ENCODE measurements at regions not wholly inside any gene's neighbourhood (a gene's known extent, or its start where the extent isn't known, plus 50 kb on each side); places are given as distances from the start of the nearest gene placed in this dataset.
A peak's percentile ranks its signal among the peaks of the same experiment; 100 is the strongest.

DNA sequence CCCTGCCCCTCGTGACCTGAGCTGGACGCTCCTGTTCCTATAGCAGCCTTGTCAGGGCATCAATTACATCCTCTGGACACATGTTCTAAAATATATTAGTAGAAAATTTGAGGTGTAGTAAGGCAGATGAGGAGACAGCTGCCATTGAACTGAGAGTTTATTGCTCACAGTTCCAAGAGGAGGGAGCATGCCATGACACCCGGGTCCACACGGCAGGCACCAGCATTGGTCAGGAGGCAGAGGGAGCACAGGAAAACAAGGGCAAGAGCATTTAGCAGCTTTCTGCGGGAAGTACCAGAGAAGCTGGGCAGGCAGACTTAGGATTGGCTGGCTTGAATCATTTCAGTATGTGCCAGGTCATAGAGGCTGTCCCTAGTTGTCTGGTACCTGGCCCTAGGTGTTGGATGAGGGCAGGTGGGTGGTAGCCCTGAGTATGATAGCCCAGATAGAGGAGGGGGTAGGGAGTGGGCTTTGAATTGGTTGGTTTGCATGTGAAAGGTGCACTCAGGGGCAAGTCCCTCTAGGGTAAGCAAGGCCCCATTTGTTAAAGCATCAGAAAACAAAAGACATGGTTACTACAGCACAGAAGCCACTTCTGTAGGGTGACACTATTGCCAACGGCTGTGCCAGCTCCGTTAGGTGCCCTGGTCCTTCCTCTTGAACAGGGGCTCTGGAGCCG is 223.6 kb upstream of the RAB4A start:
- no peaks in the 10 kb centered on the region for H3K36me3 ChIP-seq
- TF ChIP-seq, protein P1, sequence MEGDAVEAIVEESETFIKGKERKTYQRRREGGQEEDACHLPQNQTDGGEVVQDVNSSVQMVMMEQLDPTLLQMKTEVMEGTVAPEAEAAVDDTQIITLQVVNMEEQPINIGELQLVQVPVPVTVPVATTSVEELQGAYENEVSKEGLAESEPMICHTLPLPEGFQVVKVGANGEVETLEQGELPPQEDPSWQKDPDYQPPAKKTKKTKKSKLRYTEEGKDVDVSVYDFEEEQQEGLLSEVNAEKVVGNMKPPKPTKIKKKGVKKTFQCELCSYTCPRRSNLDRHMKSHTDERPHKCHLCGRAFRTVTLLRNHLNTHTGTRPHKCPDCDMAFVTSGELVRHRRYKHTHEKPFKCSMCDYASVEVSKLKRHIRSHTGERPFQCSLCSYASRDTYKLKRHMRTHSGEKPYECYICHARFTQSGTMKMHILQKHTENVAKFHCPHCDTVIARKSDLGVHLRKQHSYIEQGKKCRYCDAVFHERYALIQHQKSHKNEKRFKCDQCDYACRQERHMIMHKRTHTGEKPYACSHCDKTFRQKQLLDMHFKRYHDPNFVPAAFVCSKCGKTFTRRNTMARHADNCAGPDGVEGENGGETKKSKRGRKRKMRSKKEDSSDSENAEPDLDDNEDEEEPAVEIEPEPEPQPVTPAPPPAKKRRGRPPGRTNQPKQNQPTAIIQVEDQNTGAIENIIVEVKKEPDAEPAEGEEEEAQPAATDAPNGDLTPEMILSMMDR (IDR thresholded peaks at IDR 0.05) = no peak
- no peak for TF ChIP-seq POLR2A (IDR thresholded peaks at IDR 0.05)
- WGBS, 2 donors = 96% methylated on average over 8 of the region's 8 CpGs
- no peak overlapping the region for H3K4me3 ChIP-seq (replicated peaks in 1 of 3)
- H3K9me3 ChIP-seq = no peaks in the 10 kb centered on the region
- intact Hi-C loops (cut with DNase I) = no loop called here
- DNase-seq = no peak
- H3K27ac ChIP-seq = no peak overlapping the region
- H3K4me1 ChIP-seq = no peaks in the 10 kb centered on the region
- H3K27me3 ChIP-seq = no peaks in the 10 kb centered on the region

DNA sequence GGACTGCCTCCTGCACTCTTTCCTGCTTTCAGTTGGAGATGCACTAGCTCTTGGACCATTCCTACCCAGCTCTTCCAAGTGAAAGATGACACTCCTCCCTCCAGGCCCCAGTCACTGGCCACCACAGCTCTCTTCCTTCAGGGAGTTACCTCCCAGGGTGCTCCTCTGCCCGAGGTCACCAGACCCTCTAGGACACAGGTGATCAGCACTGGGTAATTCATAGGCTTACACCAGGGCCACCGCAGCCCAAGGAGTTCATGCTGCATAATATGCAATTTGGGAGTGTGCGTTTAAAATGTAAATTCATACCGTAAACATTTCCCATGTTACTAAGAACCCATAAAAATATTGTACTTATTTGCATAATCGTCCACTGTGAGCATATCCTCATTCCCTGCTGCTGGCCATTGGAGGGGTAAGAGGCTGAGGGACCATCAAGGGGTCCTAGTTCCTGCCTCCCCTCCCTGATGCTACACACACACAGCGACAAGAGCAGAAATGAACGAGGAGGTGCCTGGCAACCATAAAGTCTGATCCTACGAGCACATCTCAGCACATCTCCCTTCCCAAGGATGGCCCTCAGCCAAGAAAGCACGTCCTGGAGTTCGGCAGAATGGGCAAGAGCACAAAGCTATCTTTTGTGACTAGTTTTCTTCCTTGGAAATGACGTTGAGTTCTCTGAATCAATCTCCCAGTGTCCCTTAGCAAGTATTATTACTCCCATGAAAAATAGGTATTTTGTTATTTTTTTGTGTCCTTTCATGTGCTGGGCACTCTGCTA is 222.9 kb upstream of the RAB4A start:
- Histone ChIP-seq H3K27me3 (no peaks in the 10 kb centered on the region), H3K4me1 (no peaks in the 10 kb centered on the region), H3K4me3 (replicated peaks in 1 of 3) (no peak overlapping the region), H3K27ac (no peak overlapping the region), H3K9me3 (no peaks in the 10 kb centered on the region), H3K36me3 (no peaks in the 10 kb centered on the region)
- intact Hi-C loops (cut with DNase I) = no loop called here
- no peak for DNase-seq
- no peak for TF ChIP-seq POLR2A (IDR thresholded peaks at IDR 0.05)
- TF ChIP-seq, protein P1 (IDR thresholded peaks at IDR 0.05) = no peak
- 85 to 87% methylated on average over 11 of the region's 11 CpGs for WGBS, 2 donors

DNA sequence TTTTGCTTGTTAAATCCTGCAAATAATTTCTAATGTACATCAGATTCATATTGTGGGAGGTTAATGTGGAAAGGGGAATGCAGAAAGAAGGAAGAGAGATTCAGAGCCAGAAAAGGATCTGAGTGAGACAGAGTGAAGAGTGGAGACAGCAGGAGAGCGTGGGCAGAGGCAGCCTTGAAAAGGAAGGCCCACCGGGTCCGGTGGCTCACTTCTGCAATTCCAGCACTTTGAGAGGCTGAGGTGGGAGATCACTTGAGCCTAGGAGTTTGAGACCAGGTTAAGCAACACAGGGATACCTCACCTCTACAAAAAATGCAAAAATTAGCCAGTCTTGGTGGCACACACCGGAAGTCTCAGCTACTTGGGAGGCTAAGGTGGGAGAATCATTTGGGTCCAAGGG is 222.0 kb upstream of the RAB4A start:
- Histone ChIP-seq H3K27me3 (no peaks in the 10 kb centered on the region), H3K27ac (no peak overlapping the region), H3K36me3 (no peaks in the 10 kb centered on the region), H3K4me3 (replicated peaks in 1 of 3) (no peak overlapping the region), H3K9me3 (no peaks in the 10 kb centered on the region), H3K4me1 (peaks cover 0 to under 1% of the 10 kb centered on the region in 2 donors)
- intact Hi-C loops (cut with DNase I) = no loop called here
- 92 to 93% methylated on average over 4 of the region's 4 CpGs for WGBS, 2 donors
- no peak for DNase-seq
- TF ChIP-seq, protein P1 (IDR thresholded peaks at IDR 0.05) = no peak
- TF ChIP-seq POLR2A (IDR thresholded peaks at IDR 0.05) = no peak

DNA sequence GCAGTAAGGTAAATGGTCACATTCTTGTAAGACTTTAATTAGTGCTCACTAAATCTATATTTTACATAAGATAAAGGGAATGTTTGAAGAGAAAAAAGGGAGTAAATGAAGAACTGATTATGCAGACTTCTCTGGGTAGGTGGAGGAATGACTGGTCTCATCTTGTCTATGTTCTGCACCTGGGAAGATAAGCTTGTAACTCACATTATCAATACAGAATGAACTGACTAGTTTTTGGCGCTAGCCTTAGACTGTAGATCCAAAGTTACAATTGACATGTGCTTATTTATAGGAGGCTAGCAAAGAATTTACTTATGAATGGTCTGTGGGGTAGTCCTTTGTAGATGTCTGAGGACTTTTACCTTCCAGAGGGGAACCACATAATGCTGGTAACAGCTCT is 214.9 kb upstream of the RAB4A start:
- H3K27ac ChIP-seq = peak overlapping the region in 1 of 3 donors; percentile 31
- no peak for DNase-seq
- H3K4me3 ChIP-seq (replicated peaks in 1 of 3) = no peak overlapping the region
- H3K4me1 ChIP-seq = peaks cover 36 to 49% of the 10 kb centered on the region in 2 donors
- intact Hi-C loops (cut with DNase I) = no loop called here
- no peaks in the 10 kb centered on the region for H3K9me3 ChIP-seq
- no peaks in the 10 kb centered on the region for H3K27me3 ChIP-seq
- TF ChIP-seq, protein P1 (IDR thresholded peaks at IDR 0.05) = no peak
- TF ChIP-seq POLR2A (IDR thresholded peaks at IDR 0.05) = no peak
- 97% methylated on average over 1 of the region's 1 CpG for WGBS, 2 donors
- H3K36me3 ChIP-seq = no peaks in the 10 kb centered on the region

- Histone ChIP-seq H3K27me3 (no peaks in the 10 kb centered on the region), H3K4me1 (peaks cover 48 to 69% of the 10 kb centered on the region in 2 donors), H3K27ac (peak overlapping the region; percentile 89 to 95 (median 93)), H3K36me3 (no peaks in the 10 kb centered on the region), H3K4me3 (replicated peaks in 1 of 3) (no peak overlapping the region), H3K9me3 (no peaks in the 10 kb centered on the region)
- peak in 1 of 2 donors; percentile 8 for TF ChIP-seq POLR2A (IDR thresholded peaks at IDR 0.05)
- TF ChIP-seq, protein P1 (IDR thresholded peaks at IDR 0.05) = no peak
- DNase-seq = peak; percentile 91 to 93
- 33 to 34% methylated on average over 9 to 11 of the region's 11 CpGs for WGBS, 2 donors
- intact Hi-C loops (cut with DNase I) = no loop called here
Measured at GRCh38 chr1:229058111-229058561, 212.8 kb upstream of the RAB4A start.
